Tibial artery (tissue), 4 donors: ENCODE measurements at regions not wholly inside any gene's neighbourhood (a gene's known extent, or its start where the extent isn't known, plus 50 kb on each side); places are given as distances from the start of the nearest gene placed in this dataset.

ENCODE experiments used
- DNase-seq, 2 donors: peaks; one replicate each; pipeline ENCODE4 v3.0.0-alpha.2; 2019
- H3K27ac ChIP-seq, 2 donors: fragments of 200-600 bp; sonication (generic) in 1 of 2; 1 replicate in 1 of 2; 2 replicates in 1 of 2; pipeline ENCODE4 v1.5.1; 2018 to 2019; ENCODE audit warnings: mild to moderate bottlenecking in 1 of 2
- H3K27me3 ChIP-seq, 2 donors: fragments of 200-600 bp; sonication (generic) in 1 of 2; one replicate each; pipeline versions ENCODE4 v1.5.1 to v1.6.0; 2016 to 2019
- H3K36me3 ChIP-seq, 3 donors: fragments of 200-600 bp; sonication (generic) in 2 of 3; one replicate each; pipeline ENCODE4 v1.5.1; 2016 to 2019; ENCODE audit warnings: mild to moderate bottlenecking in 2 of 3
- H3K4me1 ChIP-seq, 4 donors: fragments of 200-600 bp; sonication (generic) in 2 of 4; 1 replicate in 3 of 4; 2 replicates in 1 of 4; pipeline ENCODE4 v1.5.1; 2016 to 2019
- H3K4me3 ChIP-seq, 2 donors: fragments of 200-600 bp; sonication (generic) in 1 of 2; 1 replicate in 1 of 2; 2 replicates in 1 of 2; pipeline ENCODE4 v1.5.1; 2018 to 2019; ENCODE audit warnings: mild to moderate bottlenecking in 2 of 2
- H3K9me3 ChIP-seq, 3 donors: fragments of 200-600 bp; sonication (generic) in 1 of 3; one replicate each; pipeline ENCODE4 v1.5.1; 2016 to 2019
- CTCF ChIP-seq, 2 experiments: fragments of 200-600 bp in 1 of 2; fragments of 450-650 bp in 1 of 2; IDR thresholded peaks; one replicate each; pipeline ENCODE4 v1.5.1; 2017 to 2019; ENCODE audit warnings: antibody characterized with exemption in 2 of 2, mild to moderate bottlenecking in 1 of 2, moderate library complexity in 1 of 2
- intact Hi-C: fragments of 100-400 bp; cut with DNase I; formaldehyde crosslinking; loops from one replicate; pipeline ENCODE4 v1.15.0; 2023; ENCODE audit warnings: low total_unique reads

- no peak for DNase-seq
- Histone ChIP-seq H3K27me3 (peaks cover 0 to 68% of the 10 kb centered on the region in 2 donors), H3K27ac (no peak overlapping the region), H3K36me3 (no peaks in the 10 kb centered on the region), H3K4me3 (no peak overlapping the region), H3K9me3 (no peaks in the 10 kb centered on the region), H3K4me1 (peaks cover 0 to 16% (median 10%) of the 10 kb centered on the region in 4 donors)
- intact Hi-C loops: no loop called here
- TF ChIP-seq CTCF (IDR thresholded peaks at IDR 0.05): no peak
Observed at GRCh38 chr20:62532921-62533320, 57.1 kb upstream of the GATA5 start.

GRCh38 chr20:62533591-62534495 is 58.0 kb upstream of the GATA5 start:
- Histone ChIP-seq H3K27ac (no peak overlapping the region), H3K4me3 (no peak overlapping the region), H3K4me1 (peaks cover 0 to 20% (median 13%) of the 10 kb centered on the region in 4 donors), H3K36me3 (no peaks in the 10 kb centered on the region), H3K27me3 (peaks cover 0 to 73% of the 10 kb centered on the region in 2 donors), H3K9me3 (no peaks in the 10 kb centered on the region)
- TF ChIP-seq CTCF (IDR thresholded peaks at IDR 0.05): no peak
- DNase-seq: no peak
- intact Hi-C loops: no loop called here

- H3K4me1 ChIP-seq: peaks cover 0 to 28% (median 20%) of the 10 kb centered on the region in 4 donors
- no peaks in the 10 kb centered on the region for H3K9me3 ChIP-seq
- intact Hi-C loops: no loop called here
- H3K4me3 ChIP-seq: no peak overlapping the region
- H3K36me3 ChIP-seq: no peaks in the 10 kb centered on the region
- TF ChIP-seq CTCF (IDR thresholded peaks at IDR 0.05): no peak
- no peak for DNase-seq
- peaks cover 0 to 73% of the 10 kb centered on the region in 2 donors for H3K27me3 ChIP-seq
- H3K27ac ChIP-seq: no peak overlapping the region
Observed at GRCh38 chr20:62534526-62535221, 58.9 kb upstream of the GATA5 start.

GRCh38 chr20:62535282-62535811 is 59.6 kb upstream of the GATA5 start:
- no peak for TF ChIP-seq CTCF (IDR thresholded peaks at IDR 0.05)
- Histone ChIP-seq H3K4me3 (no peak overlapping the region), H3K27me3 (peaks cover 0 to 73% of the 10 kb centered on the region in 2 donors), H3K27ac (no peak overlapping the region), H3K36me3 (no peaks in the 10 kb centered on the region), H3K4me1 (peaks cover 0 to 28% (median 21%) of the 10 kb centered on the region in 4 donors), H3K9me3 (no peaks in the 10 kb centered on the region)
- intact Hi-C loops: no loop called here
- no peak for DNase-seq

GRCh38 chr20:62535964-62536363 is 60.2 kb upstream of the GATA5 start:
- no peaks in the 10 kb centered on the region for H3K36me3 ChIP-seq
- H3K4me3 ChIP-seq: no peak overlapping the region
- no peaks in the 10 kb centered on the region for H3K9me3 ChIP-seq
- intact Hi-C loops: no loop called here
- no peak overlapping the region for H3K27ac ChIP-seq
- peaks cover 0 to 71% of the 10 kb centered on the region in 2 donors for H3K27me3 ChIP-seq
- TF ChIP-seq CTCF (IDR thresholded peaks at IDR 0.05): no peak
- H3K4me1 ChIP-seq: peaks cover 0 to 28% (median 21%) of the 10 kb centered on the region in 4 donors
- DNase-seq: no peak
